ENCODE measurements at regions not wholly inside any gene's neighbourhood (a gene's known extent, or its start where the extent isn't known, plus 50 kb on each side); places are given as distances from the start of the nearest gene placed in this dataset.

DNA sequence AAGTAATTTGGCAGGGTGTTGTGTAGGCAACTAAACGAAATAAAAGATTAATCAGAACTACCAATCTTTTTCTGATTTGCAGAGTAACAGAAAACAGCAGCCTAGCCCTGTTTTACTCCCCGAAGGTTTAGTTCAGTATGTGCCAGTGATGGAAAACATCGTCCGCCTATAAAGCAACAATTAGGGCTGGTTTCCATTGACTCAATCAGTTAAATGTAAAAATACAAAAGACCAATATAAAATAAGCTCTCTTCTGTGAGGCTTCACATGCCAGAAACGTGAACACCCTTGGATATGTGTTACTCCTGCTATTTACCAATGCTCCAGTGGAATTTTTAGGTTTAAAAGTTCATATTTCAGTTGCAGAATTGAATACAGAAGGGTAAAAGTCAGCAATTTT is 210.5 kb upstream of the RSPO3 start:
- Histone ChIP-seq H3K36me3 (no peaks in the 10 kb centered on the region), H3K4me1 (peaks cover 0 to 8% (median 0%) of the 10 kb centered on the region in 4 donors), H3K4me3 (no peak overlapping the region), H3K27me3 (no peaks in the 10 kb centered on the region), H3K27ac (no peak overlapping the region), H3K9me3 (no peaks in the 10 kb centered on the region)
- WGBS, 2 donors, result 31 to 35% methylated on average over 5 of the region's 5 CpGs
- no peak for DNase-seq (ENCODE audit: low spot score in 2 of 2)
- TF ChIP-seq, protein P1, sequence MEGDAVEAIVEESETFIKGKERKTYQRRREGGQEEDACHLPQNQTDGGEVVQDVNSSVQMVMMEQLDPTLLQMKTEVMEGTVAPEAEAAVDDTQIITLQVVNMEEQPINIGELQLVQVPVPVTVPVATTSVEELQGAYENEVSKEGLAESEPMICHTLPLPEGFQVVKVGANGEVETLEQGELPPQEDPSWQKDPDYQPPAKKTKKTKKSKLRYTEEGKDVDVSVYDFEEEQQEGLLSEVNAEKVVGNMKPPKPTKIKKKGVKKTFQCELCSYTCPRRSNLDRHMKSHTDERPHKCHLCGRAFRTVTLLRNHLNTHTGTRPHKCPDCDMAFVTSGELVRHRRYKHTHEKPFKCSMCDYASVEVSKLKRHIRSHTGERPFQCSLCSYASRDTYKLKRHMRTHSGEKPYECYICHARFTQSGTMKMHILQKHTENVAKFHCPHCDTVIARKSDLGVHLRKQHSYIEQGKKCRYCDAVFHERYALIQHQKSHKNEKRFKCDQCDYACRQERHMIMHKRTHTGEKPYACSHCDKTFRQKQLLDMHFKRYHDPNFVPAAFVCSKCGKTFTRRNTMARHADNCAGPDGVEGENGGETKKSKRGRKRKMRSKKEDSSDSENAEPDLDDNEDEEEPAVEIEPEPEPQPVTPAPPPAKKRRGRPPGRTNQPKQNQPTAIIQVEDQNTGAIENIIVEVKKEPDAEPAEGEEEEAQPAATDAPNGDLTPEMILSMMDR (IDR thresholded peaks at IDR 0.05), result no peak
- no peak for TF ChIP-seq EP300 (IDR thresholded peaks at IDR 0.05)
- TF ChIP-seq POLR2A (IDR thresholded peaks at IDR 0.05), result no peak

DNA sequence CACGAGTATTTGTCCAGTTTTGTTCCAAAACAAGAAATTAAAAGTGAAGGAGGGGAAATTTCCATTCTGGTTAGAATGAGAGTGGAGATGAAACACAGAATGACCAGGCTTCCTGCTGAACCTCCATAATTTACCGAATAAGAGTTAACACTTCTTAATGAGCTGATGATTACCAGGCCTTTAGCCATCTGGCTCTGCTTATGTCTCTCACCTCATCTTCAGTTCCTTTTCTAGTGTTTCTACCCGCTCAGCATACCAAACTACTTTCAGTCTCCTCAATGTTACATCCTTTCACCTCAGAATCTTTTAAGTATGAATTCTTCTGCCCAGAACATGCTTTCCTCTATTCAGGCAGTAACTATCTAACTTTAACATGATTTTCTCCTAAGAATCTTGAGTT is 209.0 kb upstream of the RSPO3 start:
- Histone ChIP-seq H3K36me3 (no peaks in the 10 kb centered on the region), H3K27me3 (no peaks in the 10 kb centered on the region), H3K4me3 (no peak overlapping the region), H3K4me1 (peaks cover 0 to 8% (median 0%) of the 10 kb centered on the region in 4 donors), H3K27ac (no peak overlapping the region), H3K9me3 (no peaks in the 10 kb centered on the region)
- no peak for DNase-seq (ENCODE audit: low spot score in 2 of 2)
- WGBS, 2 donors, result 74 to 76% methylated on average over 3 of the region's 3 CpGs
- TF ChIP-seq POLR2A (IDR thresholded peaks at IDR 0.05), result no peak
- no peak for TF ChIP-seq EP300 (IDR thresholded peaks at IDR 0.05)
- TF ChIP-seq, protein P1 (IDR thresholded peaks at IDR 0.05), result no peak

GRCh38 chr6:126913651-126914050 is 204.8 kb upstream of the RSPO3 start:
- no peak overlapping the region for H3K4me3 ChIP-seq
- no peak for DNase-seq (ENCODE audit: low spot score in 2 of 2)
- no peaks in the 10 kb centered on the region for H3K4me1 ChIP-seq
- no peak overlapping the region for H3K27ac ChIP-seq
- WGBS, 2 donors, result 33 to 38% methylated on average over 1 of the region's 1 CpG
- H3K9me3 ChIP-seq, result no peaks in the 10 kb centered on the region
- TF ChIP-seq EP300 (IDR thresholded peaks at IDR 0.05) (no peak), POLR2A (IDR thresholded peaks at IDR 0.05) (no peak)
- TF ChIP-seq, protein P1 (IDR thresholded peaks at IDR 0.05), result no peak
- H3K27me3 ChIP-seq, result no peaks in the 10 kb centered on the region
- H3K36me3 ChIP-seq, result no peaks in the 10 kb centered on the region

GRCh38 chr6:126914172-126914571 is 204.3 kb upstream of the RSPO3 start:
- 72 to 73% methylated on average over 2 of the region's 2 CpGs for whole genome bisulfite sequencing, 2 donors
- no peak for DNase-seq (ENCODE audit: low spot score in 2 of 2)
- H3K27ac ChIP-seq, result no peak overlapping the region
- no peaks in the 10 kb centered on the region for H3K36me3 ChIP-seq
- no peaks in the 10 kb centered on the region for H3K27me3 ChIP-seq
- no peaks in the 10 kb centered on the region for H3K9me3 ChIP-seq
- TF ChIP-seq EP300 (IDR thresholded peaks at IDR 0.05), result no peak
- TF ChIP-seq, protein P1 (IDR thresholded peaks at IDR 0.05), result no peak
- no peak for TF ChIP-seq POLR2A (IDR thresholded peaks at IDR 0.05)
- no peak overlapping the region for H3K4me3 ChIP-seq
- H3K4me1 ChIP-seq, result no peaks in the 10 kb centered on the region

GRCh38 chr6:126914801-126915200 is 203.7 kb upstream of the RSPO3 start:
- H3K27me3 ChIP-seq, result no peaks in the 10 kb centered on the region
- H3K36me3 ChIP-seq, result no peaks in the 10 kb centered on the region
- H3K9me3 ChIP-seq, result no peaks in the 10 kb centered on the region
- H3K4me3 ChIP-seq, result no peak overlapping the region
- no peaks in the 10 kb centered on the region for H3K4me1 ChIP-seq
- H3K27ac ChIP-seq, result no peak overlapping the region
- TF ChIP-seq POLR2A (IDR thresholded peaks at IDR 0.05) (no peak), EP300 (IDR thresholded peaks at IDR 0.05) (no peak)
- TF ChIP-seq, protein P1 (IDR thresholded peaks at IDR 0.05), result no peak
- DNase-seq (ENCODE audit: low spot score in 2 of 2), result no peak
